ENCODE measurements at regions not wholly inside any gene's neighbourhood (a gene's known extent, or its start where the extent isn't known, plus 50 kb on each side); places are given as distances from the start of the nearest gene placed in this dataset.

- DNase-seq = no peak
- Histone ChIP-seq H3K4me3 (ENCODE audit: low read depth, low read length) (no peak overlapping the region), H3K27me3 (replicated peaks; ENCODE audit: control insufficient read depth, insufficient read depth, low read length) (no peaks in the 10 kb centered on the region), H3K4me1 (no peaks in the 10 kb centered on the region), H3K36me3 (ENCODE audit: control insufficient read depth, insufficient read depth, low read length) (no peaks in the 10 kb centered on the region), H3K9me3 (no peaks in the 10 kb centered on the region)
- no peaks in the 10 kb centered on the region for H3K36me3 Mint-ChIP-seq (ENCODE audit: insufficient read depth, unreplicated experiment)
- POLR2A ChIA-PET = no interaction called here
- peaks cover 3% of the 10 kb centered on the region for H3K27me3 Mint-ChIP-seq (ENCODE audit: insufficient read depth, unreplicated experiment)
- TF ChIP-seq CTCF (IDR thresholded peaks at IDR 0.05; ENCODE audit: insufficient read depth in 1 of 2, low read depth in 1 of 2, low read length in 1 of 2, severe bottlenecking in 1 of 2, unreplicated experiment in 1 of 2) = no peak
- H3K4me1 Mint-ChIP-seq (ENCODE audit: low read depth, unreplicated experiment) = no peaks in the 10 kb centered on the region
- H3K27ac Mint-ChIP-seq (ENCODE audit: unreplicated experiment) = no peak overlapping the region
- no peaks in the 10 kb centered on the region for H3K9me3 Mint-ChIP-seq (ENCODE audit: unreplicated experiment)
- CTCF ChIA-PET = no interaction called here
- no TSS peak for BruUV-seq (replicated peaks)
- no peak overlapping the region for H3K4me3 Mint-ChIP-seq (ENCODE audit: unreplicated experiment)
- intact Hi-C loops (cut with micrococcal nuclease; ENCODE audit: unreplicated experiment) = no loop called here
Observed at GRCh38 chr2:22340716-22341115, 1044.3 kb upstream of the KLHL29 start.

GRCh38 chr2:22347306-22347705, 1037.7 kb upstream of the KLHL29 start:
- ChIA-PET CTCF (no interaction called here), POLR2A (no interaction called here)
- no peak for TF ChIP-seq CTCF (IDR thresholded peaks at IDR 0.05; ENCODE audit: insufficient read depth in 1 of 2, low read depth in 1 of 2, low read length in 1 of 2, severe bottlenecking in 1 of 2, unreplicated experiment in 1 of 2)
- DNase-seq = no peak
- no peak overlapping the region for H3K4me3 ChIP-seq (ENCODE audit: low read depth, low read length)
- H3K27ac Mint-ChIP-seq (ENCODE audit: unreplicated experiment) = no peak overlapping the region
- no peaks in the 10 kb centered on the region for H3K4me1 ChIP-seq
- H3K4me1 Mint-ChIP-seq (ENCODE audit: low read depth, unreplicated experiment) = no peaks in the 10 kb centered on the region
- BruUV-seq (replicated peaks) = no TSS peak
- no peaks in the 10 kb centered on the region for H3K36me3 ChIP-seq (ENCODE audit: control insufficient read depth, insufficient read depth, low read length)
- no peak overlapping the region for H3K4me3 Mint-ChIP-seq (ENCODE audit: unreplicated experiment)
- H3K27me3 Mint-ChIP-seq (ENCODE audit: insufficient read depth, unreplicated experiment) = peaks cover 7% of the 10 kb centered on the region
- no peaks in the 10 kb centered on the region for H3K9me3 ChIP-seq
- intact Hi-C loops (cut with micrococcal nuclease; ENCODE audit: unreplicated experiment) = no loop called here
- H3K9me3 Mint-ChIP-seq (ENCODE audit: unreplicated experiment) = no peaks in the 10 kb centered on the region
- no peaks in the 10 kb centered on the region for H3K27me3 ChIP-seq (replicated peaks; ENCODE audit: control insufficient read depth, insufficient read depth, low read length)
- H3K36me3 Mint-ChIP-seq (ENCODE audit: insufficient read depth, unreplicated experiment) = no peaks in the 10 kb centered on the region

GRCh38 chr2:22350621-22351020, 1034.4 kb upstream of the KLHL29 start:
- no peak overlapping the region for H3K27ac Mint-ChIP-seq (ENCODE audit: unreplicated experiment)
- intact Hi-C loops (cut with micrococcal nuclease; ENCODE audit: unreplicated experiment) = no loop called here
- DNase-seq = no peak
- Histone ChIP-seq H3K27me3 (replicated peaks; ENCODE audit: control insufficient read depth, insufficient read depth, low read length) (no peaks in the 10 kb centered on the region), H3K36me3 (ENCODE audit: control insufficient read depth, insufficient read depth, low read length) (no peaks in the 10 kb centered on the region), H3K4me3 (ENCODE audit: low read depth, low read length) (no peak overlapping the region), H3K9me3 (no peaks in the 10 kb centered on the region), H3K4me1 (no peaks in the 10 kb centered on the region)
- no peak overlapping the region for H3K4me3 Mint-ChIP-seq (ENCODE audit: unreplicated experiment)
- H3K4me1 Mint-ChIP-seq (ENCODE audit: low read depth, unreplicated experiment) = no peaks in the 10 kb centered on the region
- H3K36me3 Mint-ChIP-seq (ENCODE audit: insufficient read depth, unreplicated experiment) = no peaks in the 10 kb centered on the region
- peaks cover 3% of the 10 kb centered on the region for H3K27me3 Mint-ChIP-seq (ENCODE audit: insufficient read depth, unreplicated experiment)
- ChIA-PET CTCF (interaction anchor here (0.6 kb wide), 1 partner anchor 282 kb away, joined by 4 read pairs; no protein-coding TSS in a partner anchor), POLR2A (no interaction called here)
- H3K9me3 Mint-ChIP-seq (ENCODE audit: unreplicated experiment) = no peaks in the 10 kb centered on the region
- TF ChIP-seq CTCF (IDR thresholded peaks at IDR 0.05; ENCODE audit: insufficient read depth in 1 of 2, low read depth in 1 of 2, low read length in 1 of 2, severe bottlenecking in 1 of 2, unreplicated experiment in 1 of 2) = no peak
- no TSS peak for BruUV-seq (replicated peaks)

Measured in Caco-2 (cell line).